IPS-18a (cell line): ENCODE measurements at regions not wholly inside any gene's neighbourhood (a gene's known extent, or its start where the extent isn't known, plus 50 kb on each side); places are given as distances from the start of the nearest gene placed in this dataset.
"Not testable (repeated sequence)": the region's sequence is repeated elsewhere in the genome, so short reads cannot be mapped to it uniquely, and the experiment has no call there.

Source experiments
- H3K27ac ChIP-seq: one replicate; pipeline ENCODE4 v1.5.1; 2013; ENCODE audit warnings: low read length
- H3K27me3 ChIP-seq: one replicate; pipeline ENCODE4 v1.6.1; 2013; ENCODE audit warnings: mild to moderate bottlenecking, low read length; ENCODE audit not compliant: control insufficient read depth, insufficient read depth
- H3K36me3 ChIP-seq: one replicate; pipeline ENCODE4 v1.6.1; 2013; ENCODE audit warnings: low read depth, low read length; ENCODE audit not compliant: control insufficient read depth
- H3K4me1 ChIP-seq: one replicate; pipeline ENCODE4 v1.6.1; 2013; ENCODE audit warnings: low read depth, low read length; ENCODE audit not compliant: control insufficient read depth
- H3K4me3 ChIP-seq: one replicate; pipeline ENCODE4 v1.5.1; 2013; ENCODE audit warnings: low read length
- H3K9ac ChIP-seq: one replicate; pipeline ENCODE4 v1.6.1; 2013; ENCODE audit warnings: mild to moderate bottlenecking, low read length, moderate library complexity
- H3K9me3 ChIP-seq: one replicate; pipeline ENCODE4 v1.6.1; 2013; ENCODE audit warnings: low read depth, low read length; ENCODE audit not compliant: control insufficient read depth

DNA sequence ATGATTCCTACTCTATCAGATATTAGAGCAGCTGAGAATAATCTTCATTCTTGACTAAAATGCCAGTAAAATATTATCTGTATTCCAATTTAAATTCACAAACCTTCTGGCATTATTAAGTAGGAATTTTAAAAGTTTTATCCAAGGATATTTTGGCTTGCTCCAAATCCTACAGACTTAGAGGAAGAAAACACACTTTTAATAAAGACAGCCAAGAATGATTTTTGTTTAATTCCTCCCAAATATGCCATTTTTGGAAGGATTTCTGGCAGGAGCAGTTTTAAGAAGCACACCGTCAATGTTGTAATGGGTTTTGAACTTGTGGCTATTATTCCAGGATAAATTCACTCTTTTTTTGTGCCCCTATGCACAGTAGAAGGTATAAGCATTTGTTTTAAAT lies 355.1 kb downstream of the SLITRK5 start:
- H3K9ac ChIP-seq: no peak overlapping the region
- no peaks in the 10 kb centered on the region for H3K4me1 ChIP-seq
- no peaks in the 10 kb centered on the region for H3K9me3 ChIP-seq
- no peak overlapping the region for H3K27ac ChIP-seq
- no peak overlapping the region for H3K4me3 ChIP-seq
- no peaks in the 10 kb centered on the region for H3K27me3 ChIP-seq
- no peaks in the 10 kb centered on the region for H3K36me3 ChIP-seq

GRCh38 chr13:88031980-88032559 lies 360.9 kb downstream of the SLITRK5 start:
- Histone ChIP-seq H3K9me3 (no peaks in the 10 kb centered on the region), H3K4me3 (no peak overlapping the region)

GRCh38 chr13:88036205-88036604 lies 365.0 kb downstream of the SLITRK5 start:
- H3K27me3 ChIP-seq, H3K4me1 ChIP-seq, H3K36me3 ChIP-seq, H3K9me3 ChIP-seq, H3K27ac ChIP-seq, H3K4me3 ChIP-seq, H3K9ac ChIP-seq: not testable (repeated sequence)

More at GRCh38 chr13:88031980-88032559, 360.9 kb downstream of the SLITRK5 start:
- Histone ChIP-seq H3K27ac (no peak overlapping the region), H3K9ac (no peak overlapping the region), H3K36me3 (no peaks in the 10 kb centered on the region), H3K27me3 (no peaks in the 10 kb centered on the region), H3K4me1 (no peaks in the 10 kb centered on the region)

DNA sequence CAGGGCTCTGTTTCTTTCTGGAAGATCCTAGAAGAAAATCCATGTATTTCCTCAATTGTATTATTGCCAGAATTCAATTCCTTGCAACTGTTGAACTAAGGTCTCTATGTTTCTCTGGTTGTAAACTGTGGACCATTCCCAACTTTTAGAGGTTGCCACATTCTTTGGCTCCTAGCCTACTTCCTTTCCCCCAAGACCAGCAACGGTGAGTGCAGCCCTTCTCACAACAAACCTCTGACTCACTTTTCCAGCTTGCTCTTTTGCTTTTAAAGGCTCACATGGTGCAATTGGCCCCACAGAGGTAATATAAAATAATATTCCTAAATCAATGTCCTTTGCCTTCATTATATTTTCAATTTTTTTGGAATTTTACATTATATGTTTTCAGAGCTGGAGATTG lies 371.3 kb downstream of the SLITRK5 start:
- Histone ChIP-seq H3K27me3 (no peaks in the 10 kb centered on the region), H3K27ac (no peak overlapping the region), H3K4me1 (no peaks in the 10 kb centered on the region), H3K9me3 (no peaks in the 10 kb centered on the region), H3K4me3 (no peak overlapping the region), H3K36me3 (no peaks in the 10 kb centered on the region), H3K9ac (no peak overlapping the region)

DNA sequence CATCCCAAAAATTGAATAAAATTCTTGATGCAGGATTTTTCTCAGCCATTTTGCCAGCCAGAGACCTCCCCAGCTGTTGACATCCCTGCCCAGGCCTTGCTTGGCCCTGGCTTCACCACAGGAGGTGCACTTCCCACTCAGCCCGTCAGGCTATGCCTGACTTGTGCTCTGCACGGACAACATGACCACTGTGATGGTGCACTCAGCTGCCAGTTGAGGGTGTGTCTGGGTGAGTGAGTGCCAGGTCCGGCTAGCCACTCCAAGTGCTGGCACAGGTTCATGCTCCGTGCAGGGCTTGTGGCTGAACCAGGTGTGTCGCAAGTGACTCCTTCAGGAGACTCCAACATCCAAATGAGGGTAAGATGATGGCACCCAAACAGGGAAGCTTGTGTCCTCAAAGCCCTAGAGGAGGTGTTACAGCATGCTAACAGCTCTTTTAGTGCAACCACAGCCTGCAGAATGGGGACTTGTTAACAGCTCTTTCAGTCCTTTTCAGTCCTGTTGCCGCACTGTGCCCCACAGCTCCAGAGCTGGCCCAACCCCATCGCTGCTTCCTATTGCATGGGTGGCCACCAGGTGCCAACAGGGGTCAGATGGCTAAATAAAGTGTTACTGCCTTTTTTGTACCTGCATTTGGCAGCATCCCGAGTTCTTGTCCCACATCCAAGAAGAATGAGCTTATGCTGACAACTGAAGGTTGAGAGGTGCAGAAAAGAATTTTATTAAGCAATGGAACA lies 380.7 kb downstream of the SLITRK5 start:
- Histone ChIP-seq H3K27me3 (no peaks in the 10 kb centered on the region), H3K9me3 (peaks cover 10% of the 10 kb centered on the region), H3K4me1 (no peaks in the 10 kb centered on the region), H3K9ac (no peak overlapping the region), H3K36me3 (no peaks in the 10 kb centered on the region), H3K27ac (no peak overlapping the region), H3K4me3 (no peak overlapping the region)

DNA sequence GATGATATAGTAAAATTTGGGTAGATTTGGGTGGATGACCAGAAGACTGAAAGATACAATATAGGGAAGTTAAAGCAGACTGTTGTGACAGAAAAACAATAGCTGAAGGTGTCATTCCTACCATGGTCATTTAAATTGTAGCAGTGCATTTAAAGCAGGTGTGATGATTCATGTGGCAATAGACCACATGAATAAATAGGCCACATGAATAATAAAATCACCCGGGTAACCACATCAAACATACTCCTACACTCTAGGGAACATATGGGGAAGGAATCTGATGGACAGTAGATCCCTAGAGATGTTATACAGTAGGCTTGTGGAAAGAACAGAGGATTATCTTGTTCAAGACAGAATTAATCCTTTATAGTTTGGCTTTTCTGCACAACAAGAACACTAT lies 392.6 kb downstream of the SLITRK5 start:
- Histone ChIP-seq H3K4me1 (no peaks in the 10 kb centered on the region), H3K9me3 (no peaks in the 10 kb centered on the region), H3K4me3 (no peak overlapping the region), H3K27ac (no peak overlapping the region), H3K36me3 (no peaks in the 10 kb centered on the region), H3K9ac (no peak overlapping the region), H3K27me3 (no peaks in the 10 kb centered on the region)

GRCh38 chr13:88066847-88067246 lies 395.7 kb downstream of the SLITRK5 start:
- Histone ChIP-seq H3K27me3 (no peaks in the 10 kb centered on the region), H3K36me3 (no peaks in the 10 kb centered on the region), H3K4me1 (no peaks in the 10 kb centered on the region), H3K4me3 (no peak overlapping the region), H3K27ac (no peak overlapping the region), H3K9ac (no peak overlapping the region), H3K9me3 (no peaks in the 10 kb centered on the region)

- Histone ChIP-seq H3K9me3 (no peaks in the 10 kb centered on the region), H3K4me1 (no peaks in the 10 kb centered on the region), H3K36me3 (no peaks in the 10 kb centered on the region), H3K9ac (no peak overlapping the region), H3K4me3 (no peak overlapping the region), H3K27ac (no peak overlapping the region), H3K27me3 (no peaks in the 10 kb centered on the region)
These were observed 397.1 kb downstream of the SLITRK5 start for GRCh38 chr13:88068316-88068715.

GRCh38 chr13:88068975-88069374 lies 397.8 kb downstream of the SLITRK5 start:
- Histone ChIP-seq H3K36me3 (no peaks in the 10 kb centered on the region), H3K27me3 (no peaks in the 10 kb centered on the region), H3K4me1 (no peaks in the 10 kb centered on the region), H3K9me3 (no peaks in the 10 kb centered on the region), H3K4me3 (no peak overlapping the region), H3K9ac (no peak overlapping the region), H3K27ac (no peak overlapping the region)

GRCh38 chr13:88071371-88071770 lies 400.2 kb downstream of the SLITRK5 start:
- no peak overlapping the region for H3K27ac ChIP-seq
- no peaks in the 10 kb centered on the region for H3K27me3 ChIP-seq
- H3K4me3 ChIP-seq: no peak overlapping the region
- no peaks in the 10 kb centered on the region for H3K4me1 ChIP-seq
- H3K36me3 ChIP-seq: no peaks in the 10 kb centered on the region
- no peaks in the 10 kb centered on the region for H3K9me3 ChIP-seq
- no peak overlapping the region for H3K9ac ChIP-seq

DNA sequence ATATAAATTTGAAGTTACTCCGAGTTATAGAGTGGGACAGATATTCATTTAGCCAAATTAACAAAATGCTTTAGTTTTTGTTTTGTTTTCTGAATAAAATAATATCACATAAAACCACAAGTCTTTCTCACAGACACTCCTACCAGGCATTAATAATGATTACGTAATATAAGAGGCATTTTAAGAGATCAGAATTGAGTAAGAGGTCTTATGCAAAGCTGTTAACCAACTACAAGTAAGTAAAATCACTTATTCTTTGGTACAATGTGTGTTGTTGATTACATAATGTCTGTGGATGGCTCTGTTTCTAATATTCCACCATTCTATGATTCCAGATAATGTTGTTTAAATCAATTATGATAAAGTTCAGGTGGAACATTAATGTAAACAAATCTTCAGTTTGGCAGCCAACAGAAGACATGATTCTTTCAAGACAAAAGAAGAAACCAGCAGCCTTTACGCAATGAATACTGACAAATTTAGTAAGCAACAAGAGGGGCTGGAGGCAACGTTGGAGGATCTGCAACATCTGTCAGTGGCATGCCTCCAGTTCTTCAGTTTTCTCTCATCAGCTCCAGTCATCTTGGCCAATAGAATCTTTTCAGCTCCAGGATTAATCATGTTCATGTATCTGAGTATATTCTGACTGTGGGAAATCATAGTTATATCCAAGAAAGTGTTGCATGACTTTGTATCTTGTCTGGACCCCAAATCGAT lies 403.8 kb downstream of the SLITRK5 start:
- no peaks in the 10 kb centered on the region for H3K9me3 ChIP-seq
- no peaks in the 10 kb centered on the region for H3K4me1 ChIP-seq
- no peak overlapping the region for H3K27ac ChIP-seq
- no peaks in the 10 kb centered on the region for H3K36me3 ChIP-seq
- no peaks in the 10 kb centered on the region for H3K27me3 ChIP-seq
- no peak overlapping the region for H3K9ac ChIP-seq
- H3K4me3 ChIP-seq: no peak overlapping the region

- no peak overlapping the region for H3K4me3 ChIP-seq
- H3K27ac ChIP-seq: no peak overlapping the region
- H3K36me3 ChIP-seq: no peaks in the 10 kb centered on the region
- no peaks in the 10 kb centered on the region for H3K9me3 ChIP-seq
- no peak overlapping the region for H3K9ac ChIP-seq
- no peaks in the 10 kb centered on the region for H3K4me1 ChIP-seq
- no peaks in the 10 kb centered on the region for H3K27me3 ChIP-seq
These were observed 413.9 kb downstream of the SLITRK5 start for GRCh38 chr13:88085036-88085435.
